GM23338 (cell line): ENCODE measurements at regions not wholly inside any gene's neighbourhood (a gene's known extent, or its start where the extent isn't known, plus 50 kb on each side); places are given as distances from the start of the nearest gene placed in this dataset.

Experiments
- ATAC-seq: fragments of 200-7000 bp; cut with Tn5 transposase; 3 replicates; pipeline ENCODE4 v1.9.1; 2020
- DNase-seq: peaks from one replicate; pipeline ENCODE4 v3.0.0-alpha.2; 2015; ENCODE audit warnings: low spot score
- H2AFZ ChIP-seq: fragments of 200-600 bp; sonication (generic); 2 replicates; pipeline ENCODE4 v1.8.0; 2016; ENCODE audit warnings: antibody characterized with exemption, mild to moderate bottlenecking, moderate library complexity
- H3F3A ChIP-seq: fragments of 200-600 bp; sonication (generic); replicated peaks from 2 replicates; pipeline ENCODE4 v1.8.0; 2017; ENCODE audit warnings: antibody characterized with exemption, mixed run types, low read depth
- H3K27ac ChIP-seq: fragments of 200-600 bp; sonication (generic); 2 replicates; pipeline ENCODE4 v1.6.1; 2016; ENCODE audit warnings: low read depth
- H3K27me3 ChIP-seq: fragments of 200-600 bp; sonication (generic); 2 replicates; pipeline ENCODE4 v1.8.0; 2016; ENCODE audit warnings: mild to moderate bottlenecking, mixed run types, moderate library complexity; ENCODE audit not compliant: insufficient read depth
- H3K36me3 ChIP-seq: fragments of 200-600 bp; sonication (generic); 2 replicates; pipeline ENCODE4 v1.8.0; 2016; ENCODE audit warnings: mild to moderate bottlenecking; ENCODE audit not compliant: insufficient read depth
- H3K4me1 ChIP-seq: fragments of 200-600 bp; sonication (generic); 2 replicates; pipeline ENCODE4 v1.8.0; 2016; ENCODE audit warnings: mild to moderate bottlenecking, moderate library complexity; ENCODE audit not compliant: insufficient read depth
- H3K4me2 ChIP-seq: fragments of 200-600 bp; sonication (generic); 2 replicates; pipeline ENCODE4 v1.7.1; 2017; ENCODE audit warnings: mixed run types
- H3K4me3 ChIP-seq: fragments of 200-600 bp; sonication (generic); 2 replicates; pipeline ENCODE4 v1.6.1; 2016; ENCODE audit warnings: mixed run types
- H3K79me2 ChIP-seq: fragments of 200-600 bp; sonication (generic); replicated peaks from 2 replicates; pipeline ENCODE4 v1.8.0; 2017; ENCODE audit warnings: mild to moderate bottlenecking; ENCODE audit not compliant: insufficient read depth
- H3K9me2 ChIP-seq: fragments of 200-600 bp; sonication (generic); 2 replicates; pipeline ENCODE4 v1.8.0; 2017; ENCODE audit not compliant: insufficient read depth
- H4K20me1 ChIP-seq: fragments of 200-600 bp; sonication (generic); replicated peaks from 2 replicates; pipeline ENCODE4 v1.8.0; 2017; ENCODE audit warnings: mild to moderate bottlenecking; ENCODE audit not compliant: insufficient read depth
- H3K27ac Mint-ChIP-seq: 2 replicates; pipeline ENCODE4 v1.8.0; 2020; ENCODE audit warnings: inconsistent platforms, mild to moderate bottlenecking, moderate library complexity, mixed read lengths
- H3K27me3 Mint-ChIP-seq: 3 replicates; pipeline ENCODE4 v1.8.0; 2022; ENCODE audit warnings: low read depth, mild to moderate bottlenecking, moderate library complexity, mixed read lengths, inconsistent platforms; ENCODE audit not compliant: insufficient read depth, poor library complexity
- H3K36me3 Mint-ChIP-seq: 3 replicates; pipeline ENCODE4 v1.8.0; 2021; ENCODE audit warnings: low read depth, mild to moderate bottlenecking, inconsistent platforms, moderate library complexity, mixed read lengths
- H3K4me1 Mint-ChIP-seq: 3 replicates; pipeline ENCODE4 v1.8.0; 2020; ENCODE audit warnings: mild to moderate bottlenecking, inconsistent platforms, mixed read lengths
- H3K4me3 Mint-ChIP-seq: 3 replicates; pipeline ENCODE4 v1.8.0; 2021; ENCODE audit warnings: moderate library complexity, mild to moderate bottlenecking, inconsistent platforms, mixed read lengths
- H3K9me3 Mint-ChIP-seq: 3 replicates; pipeline ENCODE4 v1.8.0; 2020; ENCODE audit warnings: moderate library complexity, mild to moderate bottlenecking, inconsistent platforms, mixed read lengths
- CREB1 ChIP-seq: fragments of 250-450 bp; sonication (Bioruptor Pico); IDR thresholded peaks from 2 replicates; pipeline ENCODE4 v1.5.0; 2020; ENCODE audit warnings: low read depth, mild to moderate bottlenecking, moderate library complexity
- ETS1 ChIP-seq: IDR thresholded peaks from 2 replicates; pipeline ENCODE4 v1.6.1; 2016; ENCODE audit warnings: antibody characterized with exemption
- EZH2 ChIP-seq: fragments of 200-600 bp; sonication (generic); IDR thresholded peaks from one replicate; pipeline ENCODE4 v1.8.0; 2017; ENCODE audit warnings: antibody characterized with exemption, mild to moderate bottlenecking, low read depth; ENCODE audit not compliant: unreplicated experiment
- EZH2phosphoT487 ChIP-seq: fragments of 200-600 bp; sonication (generic); IDR thresholded peaks from one replicate; pipeline ENCODE4 v1.8.1; 2018; ENCODE audit warnings: antibody characterized with exemption; ENCODE audit not compliant: unreplicated experiment
- JUNB ChIP-seq: IDR thresholded peaks from one replicate; pipeline ENCODE4 v1.6.1; 2016; ENCODE audit warnings: antibody characterized with exemption; ENCODE audit not compliant: unreplicated experiment
- NANOG ChIP-seq: IDR thresholded peaks from 2 replicates; pipeline ENCODE4 v1.6.1; 2016; ENCODE audit warnings: antibody characterized with exemption, borderline replicate concordance
- POLR2AphosphoS5 ChIP-seq: IDR thresholded peaks from 2 replicates; pipeline ENCODE4 v1.6.1; 2016; ENCODE audit warnings: antibody characterized with exemption, low read depth
- REST ChIP-seq: IDR thresholded peaks from one replicate; pipeline ENCODE4 v1.6.1; 2018; ENCODE audit warnings: antibody characterized with exemption; ENCODE audit not compliant: unreplicated experiment
- STAT1 ChIP-seq: IDR thresholded peaks from one replicate; pipeline ENCODE4 v1.6.1; 2016; ENCODE audit warnings: antibody characterized with exemption; ENCODE audit not compliant: unreplicated experiment
- ZNF114 ChIP-seq: fragments of 250-450 bp; sonication (Bioruptor Pico); IDR thresholded peaks from 2 replicates; pipeline ENCODE4 v1.5.0; 2020; ENCODE audit warnings: mild to moderate bottlenecking, moderate library complexity
- ZNF331 ChIP-seq: fragments of 250-450 bp; sonication (Bioruptor Pico); IDR thresholded peaks from 2 replicates; pipeline ENCODE4 v1.5.0; 2020; ENCODE audit warnings: low read depth, mild to moderate bottlenecking, moderate library complexity
- ZNF462 ChIP-seq: fragments of 250-450 bp; sonication (Bioruptor Pico); IDR thresholded peaks from 2 replicates; pipeline ENCODE4 v1.5.0; 2020; ENCODE audit warnings: mild to moderate bottlenecking, moderate library complexity
- TF ChIP-seq, protein P1 (sequence below), 2 experiments: fragments of 200-600 bp in 1 of 2; sonication (generic) in 1 of 2; conservative IDR thresholded peaks; 2 replicates each; pipeline versions ENCODE4 v1.5.1 to v1.6.1; 2016 to 2017; ENCODE audit warnings: antibody characterized with exemption in 2 of 2, low read depth in 2 of 2, mild to moderate bottlenecking in 2 of 2, moderate library complexity in 1 of 2

DNA sequence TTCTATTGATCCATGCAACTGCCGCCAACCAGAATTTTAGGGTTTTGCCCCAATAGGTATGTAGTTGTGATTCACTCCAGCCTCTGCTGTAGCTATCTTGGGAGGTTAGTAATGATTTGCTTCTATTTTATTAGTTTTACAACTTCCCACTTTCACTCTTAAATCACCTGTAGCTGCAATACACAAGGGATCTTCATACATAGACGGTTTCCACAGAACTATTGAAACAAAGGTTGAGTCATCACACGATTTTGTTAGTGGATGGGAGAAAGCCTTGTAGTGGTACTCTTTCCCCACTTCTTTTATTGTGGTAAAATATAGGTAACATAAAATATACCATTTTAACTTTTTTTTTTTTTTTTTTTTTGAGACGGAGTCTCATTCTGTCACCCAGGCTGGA lies 104.2 kb upstream of the SPRED2 start:
- no peak for ATAC-seq
- H3K4me1 ChIP-seq, result no peaks in the 10 kb centered on the region
- no peak for TF ChIP-seq STAT1
- TF ChIP-seq NANOG, result no peak
- no peak for TF ChIP-seq JUNB
- TF ChIP-seq POLR2AphosphoS5, result no peak
- TF ChIP-seq ZNF462, result no peak
- TF ChIP-seq EZH2phosphoT487, result no peak
- TF ChIP-seq ZNF114 (CRISPR knock-in tag), result no peak
- TF ChIP-seq ETS1, result no peak
- TF ChIP-seq CREB1 (CRISPR knock-in tag), result no peak
- TF ChIP-seq, protein P1, sequence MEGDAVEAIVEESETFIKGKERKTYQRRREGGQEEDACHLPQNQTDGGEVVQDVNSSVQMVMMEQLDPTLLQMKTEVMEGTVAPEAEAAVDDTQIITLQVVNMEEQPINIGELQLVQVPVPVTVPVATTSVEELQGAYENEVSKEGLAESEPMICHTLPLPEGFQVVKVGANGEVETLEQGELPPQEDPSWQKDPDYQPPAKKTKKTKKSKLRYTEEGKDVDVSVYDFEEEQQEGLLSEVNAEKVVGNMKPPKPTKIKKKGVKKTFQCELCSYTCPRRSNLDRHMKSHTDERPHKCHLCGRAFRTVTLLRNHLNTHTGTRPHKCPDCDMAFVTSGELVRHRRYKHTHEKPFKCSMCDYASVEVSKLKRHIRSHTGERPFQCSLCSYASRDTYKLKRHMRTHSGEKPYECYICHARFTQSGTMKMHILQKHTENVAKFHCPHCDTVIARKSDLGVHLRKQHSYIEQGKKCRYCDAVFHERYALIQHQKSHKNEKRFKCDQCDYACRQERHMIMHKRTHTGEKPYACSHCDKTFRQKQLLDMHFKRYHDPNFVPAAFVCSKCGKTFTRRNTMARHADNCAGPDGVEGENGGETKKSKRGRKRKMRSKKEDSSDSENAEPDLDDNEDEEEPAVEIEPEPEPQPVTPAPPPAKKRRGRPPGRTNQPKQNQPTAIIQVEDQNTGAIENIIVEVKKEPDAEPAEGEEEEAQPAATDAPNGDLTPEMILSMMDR (conservative IDR thresholded peaks at IDR 0.05; ENCODE audit: low read depth in 2 of 2), result no peak
- no peak for TF ChIP-seq ZNF331 (CRISPR knock-in tag)
- no peak for TF ChIP-seq EZH2
- no peak for TF ChIP-seq REST
- Mint-ChIP-seq H3K4me1 (no peaks in the 10 kb centered on the region), H3K27me3 (no peaks in the 10 kb centered on the region), H3K27ac (no peak overlapping the region), H3K4me3 (no peak overlapping the region), H3K9me3 (no peaks in the 10 kb centered on the region), H3K36me3 (no peaks in the 10 kb centered on the region)
- H3K27me3 ChIP-seq, result no peaks in the 10 kb centered on the region
- no peaks in the 10 kb centered on the region for H4K20me1 ChIP-seq
- no peaks in the 10 kb centered on the region for H3F3A ChIP-seq
- no peak for DNase-seq
- no peak overlapping the region for H3K27ac ChIP-seq
- no peaks in the 10 kb centered on the region for H3K36me3 ChIP-seq
- H2AFZ ChIP-seq, result no peak overlapping the region
- no peak overlapping the region for H3K4me3 ChIP-seq
- H3K4me2 ChIP-seq, result no peak overlapping the region
- H3K79me2 ChIP-seq, result no peaks in the 10 kb centered on the region
- H3K9me2 ChIP-seq, result peaks cover 6% of the 10 kb centered on the region; the same call in 1 of the 2 replicates
